ENCODE measurements at regions not wholly inside any gene's neighbourhood (a gene's known extent, or its start where the extent isn't known, plus 50 kb on each side); places are given as distances from the start of the nearest gene placed in this dataset.

DNA sequence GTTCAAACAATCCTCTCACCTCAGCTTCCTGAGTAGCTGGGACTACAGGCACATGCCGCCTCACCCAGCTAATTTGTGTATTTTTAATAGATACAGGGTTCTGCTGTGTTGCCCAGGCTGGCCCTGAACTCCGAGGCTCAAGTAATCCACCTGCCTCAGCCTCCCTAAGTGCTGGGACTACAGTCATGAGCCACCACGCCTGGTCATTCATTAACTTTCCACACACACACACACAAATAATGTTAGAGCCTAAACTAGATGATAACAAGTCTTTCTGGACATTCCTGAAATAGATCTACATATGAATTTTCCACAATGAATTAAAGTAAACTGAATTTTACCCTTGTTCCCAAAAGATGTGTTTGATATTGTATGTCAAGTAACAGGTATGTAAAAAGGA, 776.0 kb downstream of the GALC start:
- Histone ChIP-seq H3K27ac (ENCODE audit: low read depth, low read length) (no peak overlapping the region), H3K4me3 (ENCODE audit: low read length) (no peak overlapping the region), H4K20me1 (ENCODE audit: control insufficient read depth, insufficient read depth, low read depth, low read length) (no peaks in the 10 kb centered on the region), H3K9me3 (ENCODE audit: control insufficient read depth, insufficient read depth, low read length) (no peaks in the 10 kb centered on the region), H3K36me3 (ENCODE audit: control insufficient read depth, low read length) (no peaks in the 10 kb centered on the region), H3F3A (ENCODE audit: control insufficient read depth, insufficient read depth) (no peaks in the 10 kb centered on the region), H3K79me2 (ENCODE audit: control insufficient read depth, low read length) (no peaks in the 10 kb centered on the region), H3K4me2 (ENCODE audit: low read length) (no peak overlapping the region), H3K4me1 (ENCODE audit: control insufficient read depth, low read length) (no peaks in the 10 kb centered on the region), H3K27me3 (ENCODE audit: control insufficient read depth, low read length) (no peaks in the 10 kb centered on the region), H3K9me2 (replicated peaks; ENCODE audit: control insufficient read depth, low read length) (no peaks in the 10 kb centered on the region)
- TF ChIP-seq EZH2phosphoT487 (IDR thresholded peaks at IDR 0.05; ENCODE audit: borderline replicate concordance, low read length) = no peak
- TF ChIP-seq, protein P1, sequence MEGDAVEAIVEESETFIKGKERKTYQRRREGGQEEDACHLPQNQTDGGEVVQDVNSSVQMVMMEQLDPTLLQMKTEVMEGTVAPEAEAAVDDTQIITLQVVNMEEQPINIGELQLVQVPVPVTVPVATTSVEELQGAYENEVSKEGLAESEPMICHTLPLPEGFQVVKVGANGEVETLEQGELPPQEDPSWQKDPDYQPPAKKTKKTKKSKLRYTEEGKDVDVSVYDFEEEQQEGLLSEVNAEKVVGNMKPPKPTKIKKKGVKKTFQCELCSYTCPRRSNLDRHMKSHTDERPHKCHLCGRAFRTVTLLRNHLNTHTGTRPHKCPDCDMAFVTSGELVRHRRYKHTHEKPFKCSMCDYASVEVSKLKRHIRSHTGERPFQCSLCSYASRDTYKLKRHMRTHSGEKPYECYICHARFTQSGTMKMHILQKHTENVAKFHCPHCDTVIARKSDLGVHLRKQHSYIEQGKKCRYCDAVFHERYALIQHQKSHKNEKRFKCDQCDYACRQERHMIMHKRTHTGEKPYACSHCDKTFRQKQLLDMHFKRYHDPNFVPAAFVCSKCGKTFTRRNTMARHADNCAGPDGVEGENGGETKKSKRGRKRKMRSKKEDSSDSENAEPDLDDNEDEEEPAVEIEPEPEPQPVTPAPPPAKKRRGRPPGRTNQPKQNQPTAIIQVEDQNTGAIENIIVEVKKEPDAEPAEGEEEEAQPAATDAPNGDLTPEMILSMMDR (IDR thresholded peaks at IDR 0.05; ENCODE audit: low read depth, low read length, poor library complexity, severe bottlenecking) = no peak

DNA sequence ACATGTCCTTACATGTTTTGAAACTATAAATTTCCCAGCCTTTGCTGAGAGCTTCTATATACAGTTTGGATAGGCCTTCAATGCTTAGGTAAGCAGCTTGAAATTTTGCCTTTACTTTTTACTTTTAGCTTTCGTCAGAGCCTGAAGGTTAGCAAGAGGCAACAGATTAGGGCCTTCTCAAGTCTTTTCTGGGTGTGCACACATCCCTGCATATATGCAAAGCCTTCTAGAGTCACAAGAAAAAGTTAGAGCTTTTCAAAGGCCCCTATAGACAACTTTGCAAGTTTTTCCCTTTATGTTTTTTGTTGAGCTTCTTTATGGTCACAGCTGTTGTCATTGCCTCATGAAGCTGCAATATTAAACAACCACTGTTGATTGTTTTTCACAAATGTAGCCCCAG, 778.4 kb downstream of the GALC start:
- TF ChIP-seq, protein P1 (IDR thresholded peaks at IDR 0.05; ENCODE audit: low read depth, low read length, poor library complexity, severe bottlenecking) = no peak
- no peak for TF ChIP-seq EZH2phosphoT487 (IDR thresholded peaks at IDR 0.05; ENCODE audit: borderline replicate concordance, low read length)
- no peaks in the 10 kb centered on the region for H3F3A ChIP-seq (ENCODE audit: control insufficient read depth, insufficient read depth)
- no peaks in the 10 kb centered on the region for H3K79me2 ChIP-seq (ENCODE audit: control insufficient read depth, low read length)
- H3K9me3 ChIP-seq (ENCODE audit: control insufficient read depth, insufficient read depth, low read length) = no peaks in the 10 kb centered on the region
- H3K9me2 ChIP-seq (replicated peaks; ENCODE audit: control insufficient read depth, low read length) = no peaks in the 10 kb centered on the region
- no peaks in the 10 kb centered on the region for H3K36me3 ChIP-seq (ENCODE audit: control insufficient read depth, low read length)
- H3K27ac ChIP-seq (ENCODE audit: low read depth, low read length) = no peak overlapping the region
- no peaks in the 10 kb centered on the region for H3K27me3 ChIP-seq (ENCODE audit: control insufficient read depth, low read length)
- no peak overlapping the region for H3K4me3 ChIP-seq (ENCODE audit: low read length)
- H4K20me1 ChIP-seq (ENCODE audit: control insufficient read depth, insufficient read depth, low read depth, low read length) = no peaks in the 10 kb centered on the region
- no peak overlapping the region for H3K4me2 ChIP-seq (ENCODE audit: low read length)
- no peaks in the 10 kb centered on the region for H3K4me1 ChIP-seq (ENCODE audit: control insufficient read depth, low read length)

- Histone ChIP-seq H3K9me3 (ENCODE audit: control insufficient read depth, insufficient read depth, low read length) (no peaks in the 10 kb centered on the region), H3K4me1 (ENCODE audit: control insufficient read depth, low read length) (no peaks in the 10 kb centered on the region), H3F3A (ENCODE audit: control insufficient read depth, insufficient read depth) (no peaks in the 10 kb centered on the region), H3K4me2 (ENCODE audit: low read length) (no peak overlapping the region), H3K27ac (ENCODE audit: low read depth, low read length) (no peak overlapping the region), H3K36me3 (ENCODE audit: control insufficient read depth, low read length) (no peaks in the 10 kb centered on the region), H3K9me2 (replicated peaks; ENCODE audit: control insufficient read depth, low read length) (no peaks in the 10 kb centered on the region), H3K79me2 (ENCODE audit: control insufficient read depth, low read length) (no peaks in the 10 kb centered on the region), H3K4me3 (ENCODE audit: low read length) (no peak overlapping the region), H3K27me3 (ENCODE audit: control insufficient read depth, low read length) (no peaks in the 10 kb centered on the region), H4K20me1 (ENCODE audit: control insufficient read depth, insufficient read depth, low read depth, low read length) (no peaks in the 10 kb centered on the region)
- no peak for TF ChIP-seq EZH2phosphoT487 (IDR thresholded peaks at IDR 0.05; ENCODE audit: borderline replicate concordance, low read length)
- TF ChIP-seq, protein P1 (IDR thresholded peaks at IDR 0.05; ENCODE audit: low read depth, low read length, poor library complexity, severe bottlenecking) = no peak
Measured at GRCh38 chr14:87207756-87208155, 785.2 kb downstream of the GALC start.

DNA sequence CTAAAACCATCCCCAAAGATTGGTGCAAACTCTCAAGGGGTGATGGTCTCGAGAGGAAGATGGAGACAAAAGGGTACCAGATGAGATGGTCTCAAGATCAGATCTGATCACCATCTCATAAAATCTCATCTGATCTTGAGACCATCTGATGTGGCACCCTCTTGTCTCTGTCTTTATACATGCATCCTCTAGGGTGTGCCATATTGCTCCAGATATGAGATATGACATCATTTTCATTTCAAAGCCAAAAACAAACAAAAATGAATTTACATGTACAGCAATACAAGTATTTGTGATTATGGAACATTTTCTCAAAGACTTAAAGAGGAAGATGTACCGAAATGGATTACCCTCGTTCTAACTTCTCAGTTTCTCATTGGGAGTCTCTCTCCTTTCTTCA, 787.2 kb downstream of the GALC start:
- Histone ChIP-seq H4K20me1 (ENCODE audit: control insufficient read depth, insufficient read depth, low read depth, low read length) (no peaks in the 10 kb centered on the region), H3K79me2 (ENCODE audit: control insufficient read depth, low read length) (no peaks in the 10 kb centered on the region), H3K27ac (ENCODE audit: low read depth, low read length) (no peak overlapping the region), H3K4me2 (ENCODE audit: low read length) (no peak overlapping the region), H3K36me3 (ENCODE audit: control insufficient read depth, low read length) (no peaks in the 10 kb centered on the region), H3K9me2 (replicated peaks; ENCODE audit: control insufficient read depth, low read length) (no peaks in the 10 kb centered on the region), H3K9me3 (ENCODE audit: control insufficient read depth, insufficient read depth, low read length) (no peaks in the 10 kb centered on the region), H3F3A (ENCODE audit: control insufficient read depth, insufficient read depth) (no peaks in the 10 kb centered on the region), H3K27me3 (ENCODE audit: control insufficient read depth, low read length) (no peaks in the 10 kb centered on the region), H3K4me3 (ENCODE audit: low read length) (no peak overlapping the region), H3K4me1 (ENCODE audit: control insufficient read depth, low read length) (no peaks in the 10 kb centered on the region)
- TF ChIP-seq EZH2phosphoT487 (IDR thresholded peaks at IDR 0.05; ENCODE audit: borderline replicate concordance, low read length) = no peak
- TF ChIP-seq, protein P1 (IDR thresholded peaks at IDR 0.05; ENCODE audit: low read depth, low read length, poor library complexity, severe bottlenecking) = no peak
